Upper lobe of left lung (tissue), 4 donors: ENCODE measurements at regions not wholly inside any gene's neighbourhood (a gene's known extent, or its start where the extent isn't known, plus 50 kb on each side); places are given as distances from the start of the nearest gene placed in this dataset.

Experiments
- CTCF ChIP-seq, 6 experiments: fragments of 450-650 bp in 4 of 6; fragments of 200-600 bp in 2 of 6; sonication (generic) in 2 of 6; IDR thresholded peaks; one replicate each; pipeline ENCODE4 v1.5.1; 2016 to 2019; ENCODE audit warnings: antibody characterized with exemption in 6 of 6
- POLR2A ChIP-seq, 4 donors: fragments of 450-650 bp; IDR thresholded peaks; one replicate each; pipeline ENCODE4 v1.5.1; 2016 to 2017; ENCODE audit warnings: antibody characterized with exemption in 4 of 4, mild to moderate bottlenecking in 2 of 4

DNA sequence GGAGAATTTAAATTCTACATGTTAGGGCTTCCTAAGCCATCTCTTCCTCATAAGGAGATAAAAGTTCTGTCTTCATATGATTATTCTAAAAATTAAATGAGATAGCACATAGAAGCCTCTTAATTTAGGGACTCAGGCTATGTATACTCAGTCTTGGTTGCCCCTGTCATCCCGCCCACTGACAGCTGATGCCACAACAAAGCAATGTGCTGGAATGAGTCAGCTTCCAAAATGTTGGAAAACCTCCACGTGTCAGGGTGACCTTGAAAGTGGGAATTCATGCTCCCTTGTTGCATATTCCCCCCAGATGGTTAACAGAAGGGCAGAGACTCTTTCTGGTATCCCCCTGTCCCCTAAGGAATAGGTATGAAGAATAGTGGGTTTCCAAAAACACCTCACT is 238.0 kb upstream of the DDHD1 start:
- TF ChIP-seq CTCF (IDR thresholded peaks at IDR 0.05) (no peak), POLR2A (IDR thresholded peaks at IDR 0.05) (no peak)
